ENCODE measurements at regions not wholly inside any gene's neighbourhood (a gene's known extent, or its start where the extent isn't known, plus 50 kb on each side); places are given as distances from the start of the nearest gene placed in this dataset.
"Not testable (repeated sequence)": the region's sequence is repeated elsewhere in the genome, so short reads cannot be mapped to it uniquely, and the experiment has no call there.

DNA sequence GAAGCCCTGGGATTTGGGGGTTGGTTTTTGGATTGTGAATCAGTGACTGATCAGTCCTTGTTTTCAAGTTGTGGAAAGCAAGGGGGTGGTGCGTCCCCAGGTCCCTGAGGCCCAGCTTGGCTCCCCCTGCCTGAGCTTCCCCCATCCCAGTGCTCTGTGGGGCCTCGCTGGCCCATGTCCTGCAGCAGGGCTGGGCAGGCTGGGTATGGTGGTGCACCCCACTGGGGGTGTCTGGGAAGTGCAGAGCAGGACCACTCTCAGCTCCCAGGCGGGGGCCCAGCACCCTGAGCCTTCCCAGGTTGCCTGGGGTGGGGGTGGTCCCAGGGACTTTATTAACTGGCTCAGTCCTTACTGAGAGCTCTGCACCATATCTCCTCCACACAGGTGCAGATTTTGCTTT lies 483.3 kb downstream of the TUBA3C start:
- not testable (repeated sequence) for ATAC-seq (ENCODE audit: low FRiP score); DNase-seq (ENCODE audit: low spot score)

DNA sequence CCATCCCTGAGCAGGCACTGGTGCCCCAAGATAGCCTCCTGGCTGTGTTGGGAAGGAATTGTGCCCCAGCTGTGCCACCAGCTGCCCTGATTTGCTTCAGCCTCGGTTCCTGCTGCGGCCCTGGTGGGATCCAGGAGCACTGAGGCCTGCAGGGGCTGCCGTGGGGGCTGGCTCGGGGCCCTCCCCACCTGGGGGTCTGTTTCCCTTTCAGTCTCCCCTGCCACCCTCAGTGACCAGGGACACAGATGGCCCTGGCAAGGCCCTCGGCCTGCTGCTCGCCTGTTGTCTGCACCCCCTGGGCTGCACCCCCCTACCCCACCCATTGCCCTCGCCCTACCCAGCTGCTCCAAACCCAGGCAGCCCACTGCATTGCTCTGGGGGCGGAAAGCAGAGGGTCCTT lies 483.8 kb downstream of the TUBA3C start:
- ATAC-seq (ENCODE audit: low FRiP score); DNase-seq (ENCODE audit: low spot score): not testable (repeated sequence)

DNA sequence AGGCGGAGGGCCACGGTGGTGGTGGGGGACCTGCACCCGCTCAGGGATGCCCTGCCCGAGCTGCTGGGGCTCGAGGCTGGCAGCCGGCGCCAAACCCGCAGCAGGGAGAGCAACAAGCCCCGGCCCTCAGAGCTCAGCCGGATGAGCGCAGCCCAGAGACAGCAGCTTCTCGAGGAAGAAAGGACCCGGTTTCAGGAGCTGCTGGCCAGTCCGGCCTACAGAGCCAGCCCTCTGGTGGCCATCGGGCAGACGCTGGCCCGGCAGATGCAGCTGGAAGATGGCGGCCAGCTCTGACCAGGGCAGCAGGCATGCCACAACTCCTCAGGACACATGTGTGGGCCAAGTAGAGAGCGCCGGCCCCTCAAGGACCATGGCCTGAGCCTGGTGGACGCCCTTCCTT lies 484.4 kb downstream of the TUBA3C start:
- not testable (repeated sequence) for ATAC-seq (ENCODE audit: low FRiP score); DNase-seq (ENCODE audit: low spot score)

DNA sequence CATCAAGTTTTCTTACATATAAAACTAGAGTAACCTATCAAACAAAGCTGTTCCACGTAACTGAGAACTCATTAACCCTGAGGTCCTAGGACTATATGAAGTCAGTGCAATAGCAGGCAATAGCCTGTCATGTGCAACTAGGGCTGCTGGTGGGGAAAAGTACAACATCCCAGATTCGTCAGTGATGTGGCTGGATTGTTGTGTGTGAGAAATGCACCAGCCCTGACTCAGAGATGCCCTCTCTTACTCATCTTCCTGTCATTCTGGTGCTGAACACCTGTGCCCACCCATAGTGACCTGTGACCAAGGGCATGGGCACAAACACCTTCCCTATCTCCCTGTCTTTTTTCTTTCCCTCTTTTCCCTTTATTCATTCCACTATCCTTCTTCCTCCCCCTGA lies 504.2 kb downstream of the TUBA3C start:
- not testable (repeated sequence) for ATAC-seq (ENCODE audit: low FRiP score); DNase-seq (ENCODE audit: low spot score)

DNA sequence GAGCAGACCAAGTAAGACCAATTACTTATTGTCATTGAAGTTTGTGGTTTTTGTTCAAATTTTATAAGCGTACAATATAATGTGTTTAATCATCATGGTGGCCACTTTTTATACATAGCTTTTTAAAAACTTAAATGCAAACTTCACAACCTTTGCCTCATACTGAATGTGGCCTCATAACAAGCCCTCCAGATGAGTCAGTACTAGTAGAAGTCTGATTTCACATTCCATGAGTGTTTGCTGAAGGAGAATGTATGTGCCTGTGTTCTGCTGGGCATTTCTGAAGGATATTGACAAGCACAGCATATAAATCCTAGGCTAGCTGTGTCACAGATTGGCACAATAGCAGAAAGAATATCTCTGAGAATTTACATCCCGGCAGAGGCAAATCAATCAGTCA lies 506.4 kb downstream of the TUBA3C start:
- ATAC-seq (ENCODE audit: low FRiP score); DNase-seq (ENCODE audit: low spot score): not testable (repeated sequence)

DNA sequence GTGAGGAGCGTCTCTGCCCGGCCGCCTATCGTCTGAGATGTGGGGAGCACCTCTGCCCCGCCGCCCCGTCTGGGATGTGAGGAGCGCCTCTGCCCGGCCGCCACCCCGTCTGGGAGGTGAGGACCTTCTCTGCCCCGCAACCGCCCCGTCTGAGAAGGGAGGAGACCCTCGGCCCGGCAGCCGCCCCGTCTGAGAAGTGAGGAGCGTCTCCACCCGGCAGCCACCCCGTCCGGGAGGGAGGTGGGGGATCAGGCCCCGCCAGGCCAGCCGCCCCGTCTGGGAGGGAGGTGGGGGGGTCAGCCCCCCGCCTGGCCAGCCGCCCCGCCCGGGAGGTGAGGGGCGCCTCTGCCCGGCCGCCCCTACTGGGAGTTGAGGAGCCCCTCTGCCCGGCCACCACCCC lies 507.8 kb downstream of the TUBA3C start:
- not testable (repeated sequence) for DNase-seq (ENCODE audit: low spot score); ATAC-seq (ENCODE audit: low FRiP score)

DNA sequence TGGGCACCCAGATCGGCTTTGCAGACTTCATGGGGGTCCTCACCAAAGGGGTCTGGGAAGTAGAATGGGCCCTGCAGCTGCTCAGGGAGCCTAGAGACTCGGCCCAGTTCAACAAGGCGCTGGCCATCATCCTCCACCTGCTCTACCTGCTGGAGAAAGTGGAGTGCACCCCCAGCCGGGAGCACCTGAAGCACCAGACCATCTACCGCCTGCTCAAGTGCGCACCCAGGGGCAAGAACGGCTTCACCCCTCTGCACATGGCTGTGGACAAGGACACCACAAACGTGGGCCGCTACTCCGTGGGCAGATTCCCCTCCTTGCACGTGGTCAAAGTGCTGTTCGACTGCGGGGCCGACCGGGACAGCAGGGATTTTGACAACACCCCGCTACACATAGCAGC lies 515.0 kb downstream of the TUBA3C start:
- ATAC-seq (ENCODE audit: low FRiP score); DNase-seq (ENCODE audit: low spot score): not testable (repeated sequence)

DNA sequence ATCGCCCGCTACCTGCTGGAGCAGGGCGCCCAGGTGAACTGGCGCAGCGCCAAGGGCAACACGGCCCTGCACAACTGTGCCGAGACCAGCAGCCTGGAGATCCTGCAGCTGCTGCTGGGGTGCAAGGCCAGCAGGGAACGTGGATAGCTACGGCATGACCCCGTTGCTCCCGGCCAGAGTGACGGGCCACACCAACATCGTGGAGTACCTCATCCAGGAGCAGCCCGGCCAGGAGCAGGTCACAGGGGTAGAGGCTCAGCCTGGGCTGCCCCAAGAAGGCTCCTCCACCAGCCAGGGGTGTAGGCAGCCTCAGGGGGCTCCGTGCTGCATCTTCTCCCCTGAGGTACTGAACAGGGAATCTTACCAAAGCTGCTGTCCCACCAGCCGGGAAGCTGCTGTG lies 515.9 kb downstream of the TUBA3C start:
- not testable (repeated sequence) for DNase-seq (ENCODE audit: low spot score); ATAC-seq (ENCODE audit: low FRiP score)

DNA sequence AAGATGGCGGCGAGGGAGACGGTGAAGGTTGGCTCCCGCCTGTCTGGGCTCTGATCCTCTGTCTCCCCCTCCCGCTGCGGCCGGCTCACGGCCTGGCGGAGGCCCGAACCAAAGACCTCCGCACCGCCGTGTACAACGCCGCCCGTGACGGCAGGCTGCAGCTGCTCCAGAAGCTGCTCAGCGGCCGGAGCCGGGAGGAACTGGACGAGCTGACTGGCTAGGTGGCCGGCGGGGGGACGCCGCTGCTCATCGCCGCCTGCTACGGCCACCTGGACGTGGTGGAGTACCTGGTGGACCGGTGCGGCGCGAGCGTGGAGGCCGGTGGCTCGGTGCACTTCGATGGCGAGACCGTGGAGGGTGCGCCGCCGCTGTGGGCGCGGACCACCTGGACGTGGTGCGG lies 516.5 kb downstream of the TUBA3C start:
- not testable (repeated sequence) for ATAC-seq (ENCODE audit: low FRiP score); DNase-seq (ENCODE audit: low spot score)

DNA sequence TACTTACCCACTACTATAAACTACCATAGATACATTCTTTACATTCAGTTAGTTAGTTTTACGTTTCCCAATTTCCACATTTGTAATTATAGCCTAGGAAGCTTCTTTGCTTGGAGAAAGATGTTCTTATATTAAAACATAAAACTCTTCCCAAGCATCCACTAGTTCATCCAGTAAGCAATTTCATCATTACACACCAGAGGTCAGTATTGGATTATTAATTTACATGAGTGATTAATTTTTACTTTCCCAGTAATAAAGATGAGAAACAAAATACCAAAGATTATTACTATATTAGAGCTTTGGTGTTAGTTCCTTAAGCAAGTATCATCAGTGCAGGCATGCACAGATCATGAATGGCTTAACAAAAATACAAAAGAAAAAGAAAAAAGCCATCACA lies 518.4 kb downstream of the TUBA3C start:
- not testable (repeated sequence) for ATAC-seq (ENCODE audit: low FRiP score); DNase-seq (ENCODE audit: low spot score)

DNA sequence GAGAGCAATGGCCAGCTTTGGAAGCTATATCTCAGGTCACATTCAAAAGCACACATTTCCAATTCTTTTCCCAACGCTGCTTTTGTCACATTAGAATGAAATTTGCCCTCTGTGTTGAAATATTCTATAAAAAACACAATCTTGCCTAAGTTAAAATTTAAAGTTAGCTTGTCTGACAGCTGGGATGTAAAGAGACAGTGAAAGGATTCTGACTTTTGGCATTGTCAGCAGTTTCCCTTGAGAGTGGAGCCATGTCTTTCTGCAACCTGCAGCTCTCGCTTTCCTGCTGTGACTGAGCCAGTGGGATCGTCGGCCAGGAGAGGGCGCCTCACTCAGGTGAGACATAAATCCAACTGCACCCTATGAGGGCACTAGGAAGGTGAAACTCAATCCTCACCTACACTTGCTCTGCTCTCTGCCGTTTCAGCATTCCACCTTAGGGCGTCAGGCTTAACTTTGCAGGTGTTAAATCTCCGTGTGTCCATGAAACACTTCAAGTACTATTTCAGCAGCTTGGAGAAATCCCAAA lies 537.9 kb downstream of the TUBA3C start:
- not testable (repeated sequence) for DNase-seq (ENCODE audit: low spot score); ATAC-seq (ENCODE audit: low FRiP score)

DNA sequence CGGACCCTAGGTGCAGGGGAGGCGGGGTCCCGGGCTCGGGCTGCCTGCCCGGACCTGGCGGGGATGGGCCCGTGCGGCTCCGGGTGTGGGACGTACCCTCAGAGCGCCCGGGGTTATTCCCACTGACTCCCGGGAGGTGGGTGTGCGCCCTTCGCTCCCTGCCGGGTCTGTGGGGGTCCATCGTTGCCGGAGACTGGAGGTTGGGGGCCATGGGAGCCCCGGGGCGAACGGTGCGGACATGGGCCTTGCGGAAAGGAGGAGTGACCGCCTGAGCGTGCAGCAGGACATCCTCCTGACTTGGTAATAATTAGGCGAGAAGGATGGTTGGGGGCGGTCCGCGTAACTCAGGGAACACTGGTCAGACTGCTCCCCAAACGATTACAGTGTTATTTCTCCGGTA lies 552.7 kb downstream of the TUBA3C start:
- ATAC-seq (ENCODE audit: low FRiP score); DNase-seq (ENCODE audit: low spot score): not testable (repeated sequence)

DNA sequence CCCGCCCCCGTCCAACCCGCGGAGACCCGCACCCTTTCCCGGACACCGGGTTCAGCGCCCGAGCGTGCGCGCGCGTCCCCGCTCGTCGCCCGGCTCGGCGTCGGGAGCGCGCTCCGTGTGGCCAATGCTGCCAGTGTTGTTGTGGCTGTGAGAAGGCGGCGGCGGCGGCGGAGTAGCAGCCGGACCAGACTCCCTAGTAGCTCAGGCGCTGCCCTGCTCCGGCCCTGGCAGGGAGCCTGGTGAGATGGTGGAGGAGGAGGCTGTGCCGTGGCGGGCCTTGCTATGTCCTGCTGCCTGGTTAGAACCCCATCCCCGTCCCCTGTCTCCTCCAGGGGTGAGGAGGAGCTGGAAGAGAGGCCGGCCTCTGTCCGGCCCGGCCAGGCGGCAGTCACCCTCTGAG lies 553.2 kb downstream of the TUBA3C start:
- ATAC-seq (ENCODE audit: low FRiP score) (no peak), DNase-seq (ENCODE audit: low spot score) (no peak)
- TF ChIP-seq, protein P1, sequence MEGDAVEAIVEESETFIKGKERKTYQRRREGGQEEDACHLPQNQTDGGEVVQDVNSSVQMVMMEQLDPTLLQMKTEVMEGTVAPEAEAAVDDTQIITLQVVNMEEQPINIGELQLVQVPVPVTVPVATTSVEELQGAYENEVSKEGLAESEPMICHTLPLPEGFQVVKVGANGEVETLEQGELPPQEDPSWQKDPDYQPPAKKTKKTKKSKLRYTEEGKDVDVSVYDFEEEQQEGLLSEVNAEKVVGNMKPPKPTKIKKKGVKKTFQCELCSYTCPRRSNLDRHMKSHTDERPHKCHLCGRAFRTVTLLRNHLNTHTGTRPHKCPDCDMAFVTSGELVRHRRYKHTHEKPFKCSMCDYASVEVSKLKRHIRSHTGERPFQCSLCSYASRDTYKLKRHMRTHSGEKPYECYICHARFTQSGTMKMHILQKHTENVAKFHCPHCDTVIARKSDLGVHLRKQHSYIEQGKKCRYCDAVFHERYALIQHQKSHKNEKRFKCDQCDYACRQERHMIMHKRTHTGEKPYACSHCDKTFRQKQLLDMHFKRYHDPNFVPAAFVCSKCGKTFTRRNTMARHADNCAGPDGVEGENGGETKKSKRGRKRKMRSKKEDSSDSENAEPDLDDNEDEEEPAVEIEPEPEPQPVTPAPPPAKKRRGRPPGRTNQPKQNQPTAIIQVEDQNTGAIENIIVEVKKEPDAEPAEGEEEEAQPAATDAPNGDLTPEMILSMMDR (IDR thresholded peaks at IDR 0.05), result no peak

DNA sequence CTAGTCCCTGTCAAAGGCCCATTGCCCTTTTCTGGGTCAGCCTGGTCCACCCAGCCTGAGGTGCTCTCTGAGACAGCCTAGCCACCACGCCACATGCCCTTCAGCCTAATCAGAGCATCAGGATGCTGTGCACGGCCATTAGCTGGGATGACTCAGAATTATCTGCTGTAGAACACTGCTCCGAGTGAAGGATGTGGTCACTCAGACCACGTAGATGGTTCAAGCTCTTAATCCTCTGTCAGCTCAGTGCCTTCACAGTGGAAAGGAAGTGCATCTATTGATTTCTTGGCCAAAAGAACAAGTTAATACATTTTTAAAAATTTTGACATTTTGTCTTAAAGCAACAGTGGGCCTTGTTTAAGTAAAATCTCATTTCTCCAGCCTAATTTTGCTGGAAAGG lies 557.6 kb downstream of the TUBA3C start:
- not testable (repeated sequence) for DNase-seq (ENCODE audit: low spot score); ATAC-seq (ENCODE audit: low FRiP score)

DNA sequence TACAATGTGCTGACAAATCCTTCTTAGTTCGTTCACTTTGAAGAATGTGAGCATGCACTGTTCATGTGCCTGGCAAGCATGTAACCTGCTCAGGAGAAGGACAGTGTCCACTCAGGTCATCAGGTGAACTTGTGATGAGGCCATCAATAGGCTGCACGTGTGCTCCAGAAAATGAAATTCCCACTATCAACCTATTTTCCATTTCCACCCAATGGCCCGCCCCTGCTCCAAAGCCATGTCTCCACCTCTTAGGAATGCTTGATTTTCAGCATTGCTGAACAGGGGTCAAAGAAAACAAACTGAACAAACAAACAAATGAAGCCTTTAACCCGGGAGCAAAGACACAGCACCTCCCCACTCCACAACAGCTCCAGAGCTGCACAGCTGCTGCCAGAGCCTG lies 563.2 kb downstream of the TUBA3C start:
- ATAC-seq (ENCODE audit: low FRiP score); DNase-seq (ENCODE audit: low spot score): not testable (repeated sequence)

DNA sequence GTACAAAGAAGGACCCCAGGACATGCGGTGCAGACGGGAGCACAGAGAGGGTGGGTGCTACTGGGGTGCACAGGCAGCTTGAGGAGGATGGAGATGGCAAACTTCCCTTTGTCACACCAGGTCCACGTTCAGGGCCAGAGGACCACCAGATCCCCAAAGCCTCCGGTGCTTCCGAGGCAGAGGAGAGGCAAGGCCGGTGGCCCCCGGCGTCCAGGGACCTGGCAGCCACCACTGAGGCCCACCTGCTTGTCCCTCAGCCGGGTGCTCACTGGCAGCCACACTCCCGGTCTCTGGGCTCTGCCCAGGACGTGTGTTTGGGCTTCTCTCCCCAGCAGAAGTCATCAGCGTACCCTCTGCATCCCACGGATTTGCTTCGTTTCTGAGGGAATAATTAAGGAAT lies 571.1 kb downstream of the TUBA3C start:
- not testable (repeated sequence) for DNase-seq (ENCODE audit: low spot score); ATAC-seq (ENCODE audit: low FRiP score)

DNA sequence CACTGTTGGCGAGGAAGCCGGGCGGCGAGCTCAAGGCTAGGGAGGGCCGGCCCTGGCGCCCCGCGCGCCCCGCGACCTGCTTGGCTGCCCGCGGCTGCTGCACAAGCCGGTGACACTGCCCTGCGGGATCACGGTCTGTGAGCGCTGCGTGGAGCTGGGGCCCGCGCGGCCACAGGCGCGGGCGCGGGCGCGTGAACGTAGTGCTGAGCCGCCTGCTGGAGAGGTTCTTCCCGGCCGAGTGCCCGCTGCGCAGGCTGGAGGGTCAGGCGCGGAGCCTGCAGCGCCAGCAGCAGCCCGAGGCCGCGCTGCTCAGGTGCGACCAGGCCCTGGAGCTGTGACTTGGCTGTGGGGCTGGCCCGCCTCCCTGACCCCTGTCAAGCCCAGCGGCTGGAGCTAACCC lies 572.3 kb downstream of the TUBA3C start:
- not testable (repeated sequence) for DNase-seq (ENCODE audit: low spot score); ATAC-seq (ENCODE audit: low FRiP score)

DNA sequence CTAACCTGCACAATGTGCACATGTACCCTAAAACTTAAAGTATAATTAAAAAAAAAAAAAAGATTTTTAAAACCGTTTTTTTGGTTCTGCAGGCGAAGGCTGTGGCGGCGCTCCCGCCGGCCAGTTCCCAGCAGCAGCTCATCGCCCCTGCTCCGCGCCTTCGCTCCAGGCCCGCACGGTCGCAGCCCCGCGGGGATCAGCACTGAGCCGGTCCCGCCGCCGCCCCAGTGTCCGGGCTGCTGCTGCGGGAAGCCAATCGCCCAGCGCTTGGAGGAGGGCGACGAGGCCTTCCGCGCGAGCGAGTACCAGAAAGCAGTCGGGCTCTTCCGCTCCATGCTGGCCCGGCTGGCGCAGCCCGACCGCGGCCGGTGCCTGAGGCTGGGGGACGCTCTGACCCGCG lies 572.8 kb downstream of the TUBA3C start:
- not testable (repeated sequence) for DNase-seq (ENCODE audit: low spot score); ATAC-seq (ENCODE audit: low FRiP score)

DNA sequence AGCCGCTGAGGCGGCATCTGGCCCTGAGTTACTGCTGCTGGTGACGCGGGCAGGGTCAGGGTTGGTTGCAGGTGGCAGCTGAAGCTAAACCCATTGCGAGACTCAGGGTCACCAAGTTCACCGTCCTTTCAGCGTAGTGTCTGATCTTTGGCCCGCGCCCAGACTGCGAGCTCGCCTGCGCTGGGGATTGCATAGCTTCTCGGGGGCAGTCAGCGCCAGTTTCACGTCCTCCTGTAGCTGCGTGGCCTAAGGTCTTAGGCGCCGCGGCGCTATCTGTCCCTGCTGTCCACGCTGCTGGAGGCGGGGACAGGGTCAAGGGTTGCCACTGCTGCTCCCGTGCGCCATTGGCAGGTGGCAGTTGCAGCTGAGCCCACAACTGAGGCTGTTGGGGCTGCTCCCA lies 581.3 kb downstream of the TUBA3C start:
- DNase-seq (ENCODE audit: low spot score); ATAC-seq (ENCODE audit: low FRiP score): not testable (repeated sequence)

DNA sequence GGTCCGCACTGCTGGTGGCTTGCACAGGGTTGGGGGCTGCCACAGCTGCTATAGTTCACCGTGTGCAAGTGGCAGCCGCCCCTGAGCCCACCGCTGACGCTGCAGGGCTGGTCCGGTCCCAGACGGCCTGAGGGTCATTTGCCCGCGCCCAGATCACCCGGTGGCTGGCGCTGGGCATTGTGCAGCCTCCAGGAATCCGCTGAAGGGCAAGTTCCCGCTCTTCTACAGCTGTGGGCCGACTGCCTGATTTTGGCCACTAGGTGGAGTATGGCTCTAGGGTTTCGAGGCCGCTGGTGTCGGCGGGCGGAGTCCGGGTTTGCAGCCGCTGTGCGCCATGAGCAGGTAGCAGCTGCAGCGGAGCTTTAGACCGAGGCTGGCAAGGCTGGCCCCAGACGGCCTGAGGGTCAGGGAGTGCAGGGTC lies 581.8 kb downstream of the TUBA3C start:
- not testable (repeated sequence) for DNase-seq (ENCODE audit: low spot score); ATAC-seq (ENCODE audit: low FRiP score)
